SK-N-SH (cell line): ENCODE measurements at regions not wholly inside any gene's neighbourhood (a gene's known extent, or its start where the extent isn't known, plus 50 kb on each side); places are given as distances from the start of the nearest gene placed in this dataset.

ENCODE experiments used
- CTCF ChIA-PET: fragments of 300-600, 350-600 bp; formaldehyde crosslinking; extraction: SDS; loops from one replicate; lab custom pipeline; 2021; lab: Yijun Ruan, JAX
- POLR2A ChIA-PET: fragments of 350-600 bp; sonication (Branson Sonifier 250); formaldehyde crosslinking; extraction: SDS; loops from one replicate; lab custom pipeline; 2020; ENCODE audit warnings: antibody characterized with exemption, inconsistent platforms; lab: Yijun Ruan, JAX
- DNase-seq: peaks from one replicate; pipeline ENCODE4 v3.0.0; 2012
- H2AFZ ChIP-seq: fragments of 200-600 bp; sonication (generic); 2 replicates; pipeline ENCODE4 v1.8.1; 2016; ENCODE audit warnings: antibody characterized with exemption, mild to moderate bottlenecking, low read depth
- H3F3A ChIP-seq: fragments of 200-600 bp; sonication (generic); replicated peaks from 2 replicates; pipeline ENCODE3; 2016; ENCODE audit warnings: antibody characterized with exemption, mild to moderate bottlenecking; ENCODE audit not compliant: insufficient read depth
- H3K27ac ChIP-seq, 2 experiments: fragments of 200-500 bp in 1 of 2; fragments of 200-600 bp in 1 of 2; sonication (Bioruptor generic) in 1 of 2; sonication (generic), shearing (Covaris generic) in 1 of 2; 2 replicates each; pipeline versions ENCODE4 v1.5.1 to v1.6.1; 2014 to 2016; ENCODE audit warnings: low read depth in 2 of 2, inconsistent platforms in 1 of 2, low read length in 1 of 2, mild to moderate bottlenecking in 1 of 2, mixed read lengths in 1 of 2
- H3K27me3 ChIP-seq: fragments of 200-600 bp; sonication (generic), shearing (Covaris generic); 2 replicates; pipeline ENCODE4 v1.6.1; 2016; ENCODE audit warnings: mixed run types; ENCODE audit not compliant: insufficient read depth
- H3K36me3 ChIP-seq, 2 experiments: fragments of 200-500 bp in 1 of 2; fragments of 200-600 bp in 1 of 2; sonication (Bioruptor generic) in 1 of 2; sonication (generic) in 1 of 2; replicated peaks in 1 of 2; 2 replicates each; pipeline versions ENCODE3 to v1.5.1; 2014 to 2016; ENCODE audit warnings: low read length in 1 of 2, mild to moderate bottlenecking in 1 of 2; ENCODE audit not compliant: insufficient read depth in 2 of 2, control insufficient read depth in 1 of 2
- H3K4me1 ChIP-seq, 2 experiments: fragments of 200-500 bp in 1 of 2; fragments of 200-600 bp in 1 of 2; sonication (Bioruptor generic) in 1 of 2; sonication (generic), shearing (Covaris generic) in 1 of 2; 2 replicates each; pipeline versions ENCODE4 v1.5.1 to v1.6.1; 2014 to 2016; ENCODE audit warnings: low read depth in 1 of 2, low read length in 1 of 2, mixed run types in 1 of 2; ENCODE audit not compliant: insufficient read depth in 2 of 2, control insufficient read depth in 1 of 2
- H3K4me2 ChIP-seq: fragments of 200-600 bp; sonication (generic), shearing (Covaris generic); 2 replicates; pipeline ENCODE4 v1.6.1; 2017; ENCODE audit warnings: mixed run types
- H3K4me3 ChIP-seq, 2 experiments: fragments of 200-500 bp in 1 of 2; fragments of 200-600 bp in 1 of 2; sonication (Bioruptor generic) in 1 of 2; sonication (generic), shearing (Covaris generic) in 1 of 2; 2 replicates each; pipeline versions ENCODE4 v1.5.1 to v1.8.1; 2014 to 2016; ENCODE audit warnings: low read depth in 2 of 2, inconsistent platforms in 1 of 2, low read length in 1 of 2, mild to moderate bottlenecking in 1 of 2, mixed read lengths in 1 of 2, moderate library complexity in 1 of 2
- H3K79me2 ChIP-seq: fragments of 200-600 bp; sonication (generic); 2 replicates; pipeline ENCODE4 v1.8.1; 2017; ENCODE audit warnings: mild to moderate bottlenecking; ENCODE audit not compliant: insufficient read depth
- H3K9ac ChIP-seq: fragments of 200-600 bp; sonication (generic); 2 replicates; pipeline ENCODE4 v1.6.1; 2017; ENCODE audit warnings: mixed run types
- H3K9me2 ChIP-seq: fragments of 200-600 bp; sonication (generic); 2 replicates; pipeline ENCODE4 v1.6.1; 2017; ENCODE audit warnings: mixed run types
- H3K9me3 ChIP-seq: fragments of 200-600 bp; sonication (generic); 2 replicates; pipeline ENCODE4 v1.6.1; 2017; ENCODE audit warnings: mixed run types, mild to moderate bottlenecking, moderate library complexity
- H4K20me1 ChIP-seq: fragments of 200-600 bp; sonication (generic); 2 replicates; pipeline ENCODE4 v1.6.1; 2017; ENCODE audit warnings: mild to moderate bottlenecking, mixed run types; ENCODE audit not compliant: insufficient read depth
- ELF1 ChIP-seq: IDR thresholded peaks from 2 replicates; pipeline ENCODE4 v1.4.0; 2012
- FOSL2 ChIP-seq: IDR thresholded peaks from 2 replicates; pipeline ENCODE4 v1.4.0; 2012; ENCODE audit warnings: low read depth, mild to moderate bottlenecking, moderate library complexity, borderline replicate concordance
- FOXJ3 ChIP-seq: sonication (generic); formaldehyde crosslinking; IDR thresholded peaks from 2 replicates; pipeline ENCODE4 v1.5.1; 2020; ENCODE audit warnings: mild to moderate bottlenecking, missing genetic modification reagents
- GATA2 ChIP-seq: sonication (generic); formaldehyde crosslinking; IDR thresholded peaks from 2 replicates; pipeline ENCODE4 v1.5.0; 2020; ENCODE audit warnings: mild to moderate bottlenecking, missing genetic modification reagents
- IRF3 ChIP-seq: fragments of 150-350 bp; IDR thresholded peaks from 2 replicates; pipeline ENCODE4 v1.6.1; 2016; ENCODE audit warnings: mild to moderate bottlenecking, low read depth, low read length
- JUND ChIP-seq: IDR thresholded peaks from 2 replicates; pipeline ENCODE4 v1.4.0; 2012
- NRF1 ChIP-seq: IDR thresholded peaks from 2 replicates; pipeline ENCODE4 v1.6.1; 2012; ENCODE audit warnings: low read depth, mild to moderate bottlenecking, low read length
- PBX3 ChIP-seq: IDR thresholded peaks from 2 replicates; pipeline ENCODE4; 2012
- POLR2AphosphoS5 ChIP-seq: IDR thresholded peaks from 2 replicates; pipeline ENCODE4 v1.6.1; 2012; ENCODE audit warnings: low read depth, low read length
- RAD21 ChIP-seq: IDR thresholded peaks from 2 replicates; pipeline ENCODE4 v1.6.1; 2012; ENCODE audit warnings: mild to moderate bottlenecking, low read length
- REST ChIP-seq: IDR thresholded peaks from 2 replicates; pipeline ENCODE4 v1.6.1; 2012; ENCODE audit warnings: mild to moderate bottlenecking, low read depth, low read length, moderate library complexity
- RXRA ChIP-seq: IDR thresholded peaks from 2 replicates; pipeline ENCODE4 v1.4.0; 2012; ENCODE audit warnings: low read depth, mild to moderate bottlenecking, borderline replicate concordance
- TAF1 ChIP-seq: IDR thresholded peaks from 2 replicates; pipeline ENCODE4 v1.6.1; 2012; ENCODE audit warnings: low read depth, mild to moderate bottlenecking, low read length, moderate library complexity, borderline replicate concordance
- TCF12 ChIP-seq: IDR thresholded peaks from 2 replicates; pipeline ENCODE4 v1.4.0; 2012
- TEAD4 ChIP-seq: IDR thresholded peaks from 2 replicates; pipeline ENCODE4 v1.4.0; 2012; ENCODE audit warnings: mild to moderate bottlenecking, borderline replicate concordance; ENCODE audit not compliant: insufficient read depth
- USF2 ChIP-seq: fragments of 150-350 bp; IDR thresholded peaks from 2 replicates; pipeline ENCODE4 v1.6.1; 2017; ENCODE audit warnings: antibody characterized with exemption, low read length, low read depth, borderline replicate concordance
- YY1 ChIP-seq: IDR thresholded peaks from 2 replicates; pipeline ENCODE4 v1.4.0; 2012; ENCODE audit warnings: low read depth, mild to moderate bottlenecking
- ZBTB33 ChIP-seq: IDR thresholded peaks from 2 replicates; pipeline ENCODE4 v1.4.0; 2012; ENCODE audit warnings: low read depth, borderline replicate concordance
- WGBS: methylation state at CpG from one replicate; pipeline ENCODE4 v1.1.6; 2017; ENCODE audit warnings: low lambda C conversion rate; 5-methylcytosine and 5-hydroxymethylcytosine counted together

GRCh38 chr2:59654710-59655109, 898.7 kb downstream of the BCL11A start:
- Histone ChIP-seq H3K4me2 (no peak overlapping the region), H3K9ac (no peak overlapping the region), H3K4me3 (no peak overlapping the region), H3K27me3 (no peaks in the 10 kb centered on the region), H3F3A (no peaks in the 10 kb centered on the region), H4K20me1 (no peaks in the 10 kb centered on the region), H3K36me3 (no peaks in the 10 kb centered on the region), H3K4me1 (no peaks in the 10 kb centered on the region), H3K9me2 (no peaks in the 10 kb centered on the region), H3K27ac (no peak overlapping the region), H2AFZ (no peak overlapping the region), H3K9me3 (no peaks in the 10 kb centered on the region), H3K79me2 (no peaks in the 10 kb centered on the region)
- WGBS = 16% methylated on average over 4 of the region's 4 CpGs
- no peak for DNase-seq
- ChIA-PET POLR2A (no interaction called here), CTCF (no interaction called here)
- no peak for TF ChIP-seq REST

GRCh38 chr2:59653164-59653563, 900.3 kb downstream of the BCL11A start:
- H2AFZ ChIP-seq = no peak overlapping the region
- no peaks in the 10 kb centered on the region for H4K20me1 ChIP-seq
- no peaks in the 10 kb centered on the region for H3K4me1 ChIP-seq
- H3K36me3 ChIP-seq = no peaks in the 10 kb centered on the region
- H3F3A ChIP-seq = no peaks in the 10 kb centered on the region
- CTCF ChIA-PET = no interaction called here
- H3K27me3 ChIP-seq = no peaks in the 10 kb centered on the region
- no peak for DNase-seq
- H3K4me2 ChIP-seq = no peak overlapping the region
- no peaks in the 10 kb centered on the region for H3K79me2 ChIP-seq
- WGBS = 5% methylated on average over 2 of the region's 2 CpGs
- POLR2A ChIA-PET = no interaction called here
- H3K9me3 ChIP-seq = no peaks in the 10 kb centered on the region
- H3K4me3 ChIP-seq = no peak overlapping the region
- no peak overlapping the region for H3K9ac ChIP-seq
- no peaks in the 10 kb centered on the region for H3K9me2 ChIP-seq
- TF ChIP-seq TCF12 (no peak), NRF1 (no peak), JUND (no peak), FOXJ3 (no peak), POLR2AphosphoS5 (no peak), GATA2 (no peak), YY1 (no peak), ELF1 (no peak), USF2 (no peak), RXRA (no peak), TAF1 (no peak), PBX3 (no peak), TEAD4 (no peak), FOSL2 (no peak), ZBTB33 (no peak), IRF3 (no peak), RAD21 (no peak)
- TF ChIP-seq, all 33 proteins: peak for 0
- H3K27ac ChIP-seq = no peak overlapping the region
